ENCODE measurements at regions not wholly inside any gene's neighbourhood (a gene's known extent, or its start where the extent isn't known, plus 50 kb on each side); places are given as distances from the start of the nearest gene placed in this dataset.

DNA sequence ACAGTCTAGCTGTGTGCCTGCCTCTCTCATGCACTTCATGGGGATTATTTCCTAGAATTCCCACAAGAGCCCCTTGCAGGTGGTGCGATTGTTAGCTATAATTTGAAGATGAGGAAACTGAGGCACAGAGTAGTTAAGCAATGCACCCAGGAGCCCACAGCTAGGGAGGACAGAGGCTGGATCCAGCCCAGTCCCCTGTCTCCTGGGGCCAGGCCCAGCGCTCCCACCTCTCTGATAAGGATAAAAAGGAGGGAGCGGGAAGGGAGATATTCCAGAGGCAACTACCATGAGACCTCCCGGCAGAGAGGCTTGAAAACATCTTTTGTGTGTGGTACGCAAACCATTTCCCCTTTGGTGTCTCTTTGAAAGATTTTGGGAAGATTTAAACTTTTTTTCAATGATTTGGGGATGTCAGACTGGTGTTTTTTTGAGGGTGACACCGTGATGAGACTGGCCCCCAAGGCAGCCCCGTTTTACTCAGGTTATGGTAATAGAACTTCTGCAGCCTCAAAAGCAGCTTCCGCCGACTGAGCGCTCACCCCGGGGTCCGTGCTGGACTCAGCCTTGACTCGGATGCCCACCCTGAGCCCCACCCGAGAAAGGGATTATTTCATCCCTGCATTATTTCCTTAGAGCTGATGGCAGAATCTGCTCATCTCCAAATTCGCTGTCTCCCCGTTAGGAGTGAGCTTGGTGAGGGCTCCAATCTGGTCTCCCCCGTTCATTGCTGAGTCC is 144.7 kb upstream of the IER5L start:
- Histone ChIP-seq H3K27me3 (no peaks in the 10 kb centered on the region), H3K4me3 (no peak overlapping the region), H3K27ac (peak overlapping the region in 2 of 3 donors; percentile 73 to 89), H3K36me3 (no peaks in the 10 kb centered on the region), H3K4me1 (peaks cover 4 to 59% (median 22%) of the 10 kb centered on the region in 4 donors), H3K9me3 (no peaks in the 10 kb centered on the region)
- 77% methylated on average over 9 of the region's 17 CpGs for WGBS (ENCODE audit: insufficient coverage, low coverage, low lambda C conversion rate, missing lambda C conversion rate)
- TF ChIP-seq, protein P1, sequence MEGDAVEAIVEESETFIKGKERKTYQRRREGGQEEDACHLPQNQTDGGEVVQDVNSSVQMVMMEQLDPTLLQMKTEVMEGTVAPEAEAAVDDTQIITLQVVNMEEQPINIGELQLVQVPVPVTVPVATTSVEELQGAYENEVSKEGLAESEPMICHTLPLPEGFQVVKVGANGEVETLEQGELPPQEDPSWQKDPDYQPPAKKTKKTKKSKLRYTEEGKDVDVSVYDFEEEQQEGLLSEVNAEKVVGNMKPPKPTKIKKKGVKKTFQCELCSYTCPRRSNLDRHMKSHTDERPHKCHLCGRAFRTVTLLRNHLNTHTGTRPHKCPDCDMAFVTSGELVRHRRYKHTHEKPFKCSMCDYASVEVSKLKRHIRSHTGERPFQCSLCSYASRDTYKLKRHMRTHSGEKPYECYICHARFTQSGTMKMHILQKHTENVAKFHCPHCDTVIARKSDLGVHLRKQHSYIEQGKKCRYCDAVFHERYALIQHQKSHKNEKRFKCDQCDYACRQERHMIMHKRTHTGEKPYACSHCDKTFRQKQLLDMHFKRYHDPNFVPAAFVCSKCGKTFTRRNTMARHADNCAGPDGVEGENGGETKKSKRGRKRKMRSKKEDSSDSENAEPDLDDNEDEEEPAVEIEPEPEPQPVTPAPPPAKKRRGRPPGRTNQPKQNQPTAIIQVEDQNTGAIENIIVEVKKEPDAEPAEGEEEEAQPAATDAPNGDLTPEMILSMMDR (IDR thresholded peaks at IDR 0.05): no peak
- no peak for TF ChIP-seq POLR2A (IDR thresholded peaks at IDR 0.05)
- DNase-seq (peak in 1 of 3 donors; percentile 39), ATAC-seq (no peak)
- intact Hi-C loops (cut with DNase I): loop anchor here in 1 of 2 donors (10.0 kb wide), 1 partner anchor 232 kb away; no protein-coding TSS in a partner anchor

GRCh38 chr9:129322022-129322621 is 144.1 kb upstream of the IER5L start:
- peaks cover 4 to 52% (median 20%) of the 10 kb centered on the region in 4 donors for H3K4me1 ChIP-seq
- intact Hi-C loops (cut with DNase I): loop anchor here in 1 of 2 donors (10.0 kb wide), 1 partner anchor 233 kb away; no protein-coding TSS in a partner anchor
- no peaks in the 10 kb centered on the region for H3K36me3 ChIP-seq
- H3K9me3 ChIP-seq: no peaks in the 10 kb centered on the region
- no peak overlapping the region for H3K4me3 ChIP-seq
- H3K27me3 ChIP-seq: no peaks in the 10 kb centered on the region
- ATAC-seq (no peak), DNase-seq (no peak)
- 83% methylated on average over 1 of the region's 7 CpGs for WGBS (ENCODE audit: insufficient coverage, low coverage, low lambda C conversion rate, missing lambda C conversion rate)
- no peak for TF ChIP-seq POLR2A (IDR thresholded peaks at IDR 0.05)
- TF ChIP-seq, protein P1 (IDR thresholded peaks at IDR 0.05): no peak
- H3K27ac ChIP-seq: peak overlapping the region; percentile 72 to 89 (median 73)

- WGBS (ENCODE audit: insufficient coverage, low coverage, low lambda C conversion rate, missing lambda C conversion rate): 70% methylated on average over 10 of the region's 20 CpGs
- DNase-seq (peak; percentile 65 to 89 (median 78)), ATAC-seq (peak; percentile 6 to 45 (median 38))
- H3K27me3 ChIP-seq: no peaks in the 10 kb centered on the region
- peak overlapping the region; percentile 72 to 89 (median 73) for H3K27ac ChIP-seq
- H3K36me3 ChIP-seq: no peaks in the 10 kb centered on the region
- intact Hi-C loops (cut with DNase I): loop anchor here in 1 of 2 donors (10.0 kb wide), 1 partner anchor 233 kb away; no protein-coding TSS in a partner anchor
- H3K4me1 ChIP-seq: peaks cover 4 to 55% (median 20%) of the 10 kb centered on the region in 4 donors
- H3K9me3 ChIP-seq: no peaks in the 10 kb centered on the region
- TF ChIP-seq, protein P1 (IDR thresholded peaks at IDR 0.05): no peak
- no peak for TF ChIP-seq POLR2A (IDR thresholded peaks at IDR 0.05)
- H3K4me3 ChIP-seq: peak overlapping the region; percentile 26 to 35 (median 33)
Observed at GRCh38 chr9:129321286-129322021, 143.4 kb upstream of the IER5L start.

- DNase-seq (peak in 2 of 3 donors; percentile 62 to 73), ATAC-seq (peak; percentile 59 to 66 (median 64))
- 21% methylated on average over 19 of the region's 46 CpGs for WGBS (ENCODE audit: insufficient coverage, low coverage, low lambda C conversion rate, missing lambda C conversion rate)
- peak; percentile 75 for TF ChIP-seq POLR2A (IDR thresholded peaks at IDR 0.05)
- TF ChIP-seq, protein P1 (IDR thresholded peaks at IDR 0.05): peak in 2 of 4 donors; percentile 12 to 18
- Histone ChIP-seq H3K4me3 (peak overlapping the region; percentile 26 to 35 (median 33)), H3K27me3 (no peaks in the 10 kb centered on the region), H3K4me1 (peaks cover 4 to 62% (median 23%) of the 10 kb centered on the region in 4 donors), H3K9me3 (no peaks in the 10 kb centered on the region), H3K36me3 (no peaks in the 10 kb centered on the region), H3K27ac (peak overlapping the region; percentile 72 to 89 (median 73))
- intact Hi-C loops (cut with DNase I): loop anchor here in 1 of 2 donors (10.0 kb wide), 1 partner anchor 234 kb away; no protein-coding TSS in a partner anchor
Observed at GRCh38 chr9:129320575-129321285, 142.7 kb upstream of the IER5L start.
